Aorta (tissue), 5 donors: ENCODE measurements at regions not wholly inside any gene's neighbourhood (a gene's known extent, or its start where the extent isn't known, plus 50 kb on each side); places are given as distances from the start of the nearest gene placed in this dataset.

Experiments
- ATAC-seq: fragments of 200-7000 bp; cut with Tn5 transposase; one replicate; pipeline ENCODE4 v1.9.1; 2022; ENCODE audit warnings: moderate library complexity; ENCODE audit not compliant: low FRiP score
- DNase-seq, 2 donors: peaks; one replicate each; pipeline ENCODE4 v3.0.0-alpha.2; 2020
- H3K27ac ChIP-seq, 2 donors: one replicate each; pipeline ENCODE4 v1.5.1; 2013; ENCODE audit warnings: low read length in 2 of 2, mild to moderate bottlenecking in 2 of 2, moderate library complexity in 2 of 2, control low read depth in 1 of 2, inconsistent platforms in 1 of 2, low read depth in 1 of 2
- H3K27me3 ChIP-seq, 2 donors: one replicate each; pipeline ENCODE4 v1.6.1; 2013; ENCODE audit warnings: control low read depth in 1 of 2, low read length in 1 of 2, mild to moderate bottlenecking in 1 of 2, moderate library complexity in 1 of 2; ENCODE audit not compliant: insufficient read depth in 2 of 2, control insufficient read depth in 1 of 2
- H3K36me3 ChIP-seq, 2 donors: one replicate each; pipeline ENCODE4 v1.6.1; 2013; ENCODE audit warnings: control low read depth in 1 of 2, low read length in 1 of 2, mild to moderate bottlenecking in 1 of 2; ENCODE audit not compliant: insufficient read depth in 2 of 2, control insufficient read depth in 1 of 2
- H3K4me1 ChIP-seq, 2 donors: one replicate each; pipeline ENCODE4 v1.6.1; 2013; ENCODE audit warnings: low read length in 2 of 2, control low read depth in 1 of 2, mild to moderate bottlenecking in 1 of 2, moderate library complexity in 1 of 2; ENCODE audit not compliant: insufficient read depth in 2 of 2, control insufficient read depth in 1 of 2
- H3K4me3 ChIP-seq, 2 donors: one replicate each; pipeline ENCODE4 v1.5.1; 2013; ENCODE audit warnings: low read length in 2 of 2, control low read depth in 1 of 2, mild to moderate bottlenecking in 1 of 2
- H3K9me3 ChIP-seq: one replicate; pipeline ENCODE4 v1.6.1; 2013; ENCODE audit warnings: mild to moderate bottlenecking, low read length; ENCODE audit not compliant: control insufficient read depth
- WGBS, 2 donors: extraction: QIAGEN DNeasy Blood & Tissue Kit; methylation state at CpG; one replicate each; pipeline ENCODE4 v1.1.7; 2013; 5-methylcytosine and 5-hydroxymethylcytosine counted together
- intact Hi-C, 2 donors: fragments of 100-400 bp; cut with DNase I; formaldehyde crosslinking; loops; one replicate each; pipeline versions ENCODE4 v1.14.2 to v1.15.0; 2022
- donor health status: healthy with polysubstance abuse.
- donor health status: Bipolar disorder and iron deficiency.
- donor health status: DM: no; HTN: no; CAD: no.
- donor health status: DM: no; HTN: no; CAD: no.
- donor health status: DM: yes; HTN: yes; CAD: no.

DNA sequence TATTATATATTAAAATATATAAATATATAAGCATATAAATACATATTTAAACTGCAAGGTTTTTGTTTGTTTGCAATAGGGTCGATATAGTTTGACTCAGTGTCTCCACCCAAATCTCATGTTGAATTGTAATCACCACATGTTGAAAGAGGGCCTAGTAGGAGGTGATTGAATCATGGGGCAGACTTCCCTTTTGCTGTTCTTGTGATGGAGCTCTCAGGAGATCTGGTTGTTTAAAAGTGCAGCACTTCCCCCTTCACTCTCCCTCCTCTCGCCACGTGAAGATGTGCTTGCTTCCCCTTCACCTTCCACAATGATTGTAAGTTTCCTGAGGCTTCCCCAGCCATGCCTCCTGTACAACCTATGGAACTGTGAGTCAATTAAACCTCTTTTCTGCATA lies 2137.3 kb upstream of the CELF4 start:
- H3K9me3 ChIP-seq, result no peaks in the 10 kb centered on the region
- no peak overlapping the region for H3K4me3 ChIP-seq
- intact Hi-C loops, result no loop called here
- no peak overlapping the region for H3K27ac ChIP-seq
- H3K36me3 ChIP-seq, result no peaks in the 10 kb centered on the region
- DNase-seq (no peak), ATAC-seq (no peak)
- WGBS, 2 donors, result 87 to 89% methylated on average over 3 of the region's 3 CpGs
- no peaks in the 10 kb centered on the region for H3K4me1 ChIP-seq
- H3K27me3 ChIP-seq, result no peaks in the 10 kb centered on the region

DNA sequence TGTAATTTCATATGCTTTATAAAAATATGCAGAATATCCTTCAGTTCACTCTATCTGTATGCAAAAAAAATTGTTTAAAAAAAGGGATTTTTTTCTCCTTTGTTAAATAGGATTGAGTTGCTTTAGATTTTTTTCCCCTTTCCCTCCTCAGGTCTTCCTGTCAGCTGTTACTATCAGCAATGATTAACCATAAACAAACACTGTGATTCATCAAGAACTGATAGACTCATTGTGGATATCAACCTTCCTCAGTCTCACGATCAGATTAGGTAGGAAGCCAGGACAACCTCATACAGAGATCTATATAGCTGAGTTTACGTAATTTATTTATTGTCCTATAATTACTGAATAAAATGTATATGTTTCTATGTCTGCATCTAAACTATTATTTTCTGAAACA lies 2136.2 kb upstream of the CELF4 start:
- no peak for DNase-seq
- Histone ChIP-seq H3K9me3 (no peaks in the 10 kb centered on the region), H3K4me1 (no peaks in the 10 kb centered on the region), H3K36me3 (no peaks in the 10 kb centered on the region), H3K4me3 (no peak overlapping the region), H3K27ac (no peak overlapping the region), H3K27me3 (no peaks in the 10 kb centered on the region)
- ATAC-seq, result no peak
- intact Hi-C loops, result no loop called here
- WGBS, 2 donors, result 81 to 89% methylated on average over 2 of the region's 2 CpGs

DNA sequence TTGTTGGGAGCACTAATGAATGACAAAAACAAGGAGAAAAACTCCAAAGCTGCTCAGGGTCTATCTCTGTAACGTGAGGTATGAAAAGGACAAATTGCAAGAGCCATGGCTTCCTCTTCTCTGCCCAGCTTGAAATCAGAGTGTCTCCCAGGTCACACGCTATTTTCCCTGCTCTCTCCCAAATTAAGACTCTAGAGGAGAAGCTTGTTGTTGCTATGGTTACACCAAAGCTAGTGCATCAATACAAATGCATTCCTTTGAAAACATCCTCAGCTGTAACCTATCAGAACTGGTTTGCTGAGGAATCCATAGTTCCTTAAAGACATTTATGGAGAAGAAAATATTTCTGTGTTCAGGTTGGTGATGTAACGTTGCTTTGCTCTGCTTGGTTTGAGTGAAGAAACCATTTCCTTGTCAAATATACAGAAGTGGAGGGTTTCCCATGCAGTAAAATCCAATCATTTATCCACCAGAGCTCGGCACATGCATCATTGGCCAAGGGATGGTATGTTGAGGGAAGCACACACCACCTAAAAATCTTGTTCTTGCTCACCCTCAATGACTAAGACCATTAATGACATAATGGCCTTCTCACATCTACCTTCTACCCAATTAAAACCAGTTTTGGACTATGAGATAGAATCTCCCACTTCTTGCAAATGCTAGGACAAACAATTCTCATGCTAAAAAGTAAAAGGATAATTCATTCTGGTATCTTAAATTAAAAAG lies 2135.6 kb upstream of the CELF4 start:
- Histone ChIP-seq H3K36me3 (no peaks in the 10 kb centered on the region), H3K27me3 (no peaks in the 10 kb centered on the region), H3K27ac (no peak overlapping the region), H3K4me1 (no peaks in the 10 kb centered on the region), H3K9me3 (no peaks in the 10 kb centered on the region), H3K4me3 (no peak overlapping the region)
- DNase-seq (no peak), ATAC-seq (no peak)
- 85% methylated on average over 4 of the region's 4 CpGs for WGBS, 2 donors
- intact Hi-C loops, result no loop called here

DNA sequence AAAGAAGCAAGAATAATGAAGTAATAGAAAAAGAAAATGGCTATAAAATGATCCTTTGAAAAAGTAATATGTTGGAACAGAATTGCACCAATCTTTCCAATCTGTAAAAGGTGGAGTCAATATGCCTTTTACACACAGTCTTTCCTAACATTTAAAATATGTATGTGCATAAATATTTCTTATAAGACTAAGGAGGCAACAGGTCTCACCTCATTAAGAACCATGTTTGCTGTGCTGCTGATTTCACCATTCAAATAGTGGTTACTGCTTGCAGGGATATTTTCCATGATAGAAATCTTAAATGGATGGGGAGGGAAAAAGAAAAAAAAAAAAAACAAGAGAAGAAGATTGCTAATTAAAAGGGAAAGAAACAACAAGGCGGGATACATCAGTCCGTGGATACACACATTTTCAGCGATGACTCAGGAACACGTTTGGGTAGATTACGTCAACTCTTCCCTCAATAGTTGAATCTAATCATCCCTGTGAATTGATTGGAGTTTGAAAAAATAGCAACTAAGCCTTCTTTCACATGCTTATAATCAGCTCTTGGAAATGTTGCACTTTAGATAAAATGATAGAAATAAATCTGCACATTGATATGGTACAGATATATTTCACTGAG lies 2133.9 kb upstream of the CELF4 start:
- 94 to 95% methylated on average over 5 of the region's 5 CpGs for WGBS, 2 donors
- ATAC-seq (no peak), DNase-seq (no peak)
- Histone ChIP-seq H3K9me3 (no peaks in the 10 kb centered on the region), H3K36me3 (no peaks in the 10 kb centered on the region), H3K27me3 (no peaks in the 10 kb centered on the region), H3K4me1 (no peaks in the 10 kb centered on the region), H3K27ac (no peak overlapping the region), H3K4me3 (no peak overlapping the region)
- intact Hi-C loops, result no loop called here

DNA sequence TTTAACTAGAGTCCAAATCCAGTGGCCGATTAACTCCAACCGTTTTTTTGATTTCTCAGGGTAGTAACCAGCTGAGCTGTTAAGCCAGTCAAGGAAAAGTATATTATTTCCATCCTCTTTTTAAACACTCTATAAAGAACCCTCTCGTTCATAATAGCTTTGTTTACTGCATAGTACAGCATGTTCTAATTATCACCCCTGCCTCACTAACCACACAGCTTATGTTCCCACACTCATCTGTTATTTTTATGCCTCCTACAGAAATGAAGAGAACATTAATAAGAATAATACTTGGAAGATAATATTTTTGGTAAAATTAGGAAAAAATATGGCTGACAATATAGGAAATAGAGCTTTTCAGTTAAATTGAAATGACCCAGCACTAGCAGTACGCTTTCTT lies 2132.8 kb upstream of the CELF4 start:
- no peaks in the 10 kb centered on the region for H3K27me3 ChIP-seq
- no peak overlapping the region for H3K27ac ChIP-seq
- no peaks in the 10 kb centered on the region for H3K9me3 ChIP-seq
- no peaks in the 10 kb centered on the region for H3K36me3 ChIP-seq
- WGBS, 2 donors, result 85 to 87% methylated on average over 4 of the region's 4 CpGs
- H3K4me3 ChIP-seq, result no peak overlapping the region
- H3K4me1 ChIP-seq, result no peaks in the 10 kb centered on the region
- DNase-seq, result no peak
- no peak for ATAC-seq
- intact Hi-C loops, result no loop called here

DNA sequence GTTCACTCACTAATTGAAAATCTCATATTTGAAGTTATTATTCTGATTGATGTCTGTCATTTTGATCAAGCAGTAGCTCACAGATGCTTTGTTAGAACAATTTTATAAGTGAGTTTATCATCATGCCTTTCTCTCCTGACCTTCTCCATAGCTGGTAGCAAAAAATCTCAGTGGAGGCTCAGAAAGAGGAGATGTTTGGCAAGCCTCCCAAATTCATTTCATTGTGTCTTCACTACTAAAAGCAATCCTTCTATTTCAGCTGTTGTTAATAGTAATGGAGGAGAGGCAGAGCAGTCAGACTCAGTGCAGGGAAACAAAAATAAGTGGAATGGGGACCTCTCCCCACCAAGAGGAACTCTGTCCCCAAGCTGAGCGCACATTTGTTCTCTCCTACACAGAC lies 2127.8 kb upstream of the CELF4 start:
- H3K9me3 ChIP-seq, result no peaks in the 10 kb centered on the region
- WGBS, 2 donors, result 90 to 95% methylated on average over 1 of the region's 1 CpG
- no peak overlapping the region for H3K4me3 ChIP-seq
- H3K27ac ChIP-seq, result no peak overlapping the region
- H3K36me3 ChIP-seq, result no peaks in the 10 kb centered on the region
- no peaks in the 10 kb centered on the region for H3K27me3 ChIP-seq
- H3K4me1 ChIP-seq, result no peaks in the 10 kb centered on the region
- intact Hi-C loops, result no loop called here
- DNase-seq, result no peak
- no peak for ATAC-seq

DNA sequence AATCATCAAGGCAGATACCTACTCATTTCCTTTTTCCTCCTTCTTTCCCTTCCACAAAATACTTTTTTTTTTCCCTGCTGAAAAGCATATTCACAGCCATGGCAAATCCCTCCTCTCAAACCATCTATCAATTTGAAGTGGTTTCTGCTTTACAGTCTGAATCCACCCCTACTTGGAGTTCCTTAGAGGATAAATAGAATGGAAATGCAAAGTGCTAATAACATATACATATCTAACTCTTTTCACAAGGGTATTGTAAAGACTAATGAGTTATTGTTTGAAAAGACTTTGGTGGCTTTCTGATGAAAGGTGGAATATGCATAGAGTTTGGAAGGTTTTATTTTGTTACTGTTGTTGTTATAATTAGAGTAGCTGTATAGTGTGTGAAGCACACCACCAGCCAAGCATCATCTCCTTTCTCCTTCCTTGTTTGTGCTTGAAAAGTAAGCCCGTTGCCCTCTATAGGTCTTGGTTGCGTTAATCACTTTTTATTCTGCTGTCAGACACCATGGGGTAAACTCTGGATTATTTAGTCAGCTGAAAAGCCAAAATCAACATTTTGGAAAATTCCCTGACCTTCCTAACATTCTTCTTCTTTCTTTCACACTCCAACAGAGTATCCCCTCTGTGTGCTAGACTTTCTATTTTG lies 2126.9 kb upstream of the CELF4 start:
- no peak for DNase-seq
- WGBS, 2 donors, result 21 to 23% methylated on average over 2 of the region's 2 CpGs
- Histone ChIP-seq H3K36me3 (no peaks in the 10 kb centered on the region), H3K9me3 (no peaks in the 10 kb centered on the region), H3K4me1 (no peaks in the 10 kb centered on the region), H3K27me3 (no peaks in the 10 kb centered on the region), H3K27ac (no peak overlapping the region), H3K4me3 (no peak overlapping the region)
- ATAC-seq, result no peak
- intact Hi-C loops, result no loop called here

DNA sequence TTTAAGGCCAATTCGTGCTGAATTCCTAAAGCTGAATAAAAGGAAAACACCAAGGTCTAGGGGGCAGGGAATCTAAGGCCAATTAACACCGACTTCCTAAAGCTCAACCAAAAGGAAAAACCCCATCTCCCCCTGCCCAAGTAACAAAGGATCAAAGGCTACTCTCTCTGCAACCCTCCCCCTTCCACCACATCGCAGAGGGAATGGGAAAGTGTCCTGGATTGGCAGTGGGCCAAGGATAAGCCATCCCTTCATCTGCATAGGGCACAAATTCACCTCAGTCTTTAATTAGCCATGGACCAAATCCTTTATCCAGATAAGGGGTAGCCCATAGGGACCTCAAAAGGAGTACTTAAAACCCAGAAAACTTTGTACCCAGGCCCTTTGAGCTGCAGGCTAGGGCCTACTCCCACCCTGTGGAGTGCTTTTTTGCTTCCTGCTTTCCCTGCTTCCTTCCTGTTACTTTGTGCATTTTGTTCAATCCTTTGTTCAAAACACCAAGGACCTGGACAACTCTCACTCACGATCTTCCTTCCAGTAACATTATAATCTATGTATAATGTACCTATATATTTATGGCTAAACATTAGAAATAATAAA lies 2119.8 kb upstream of the CELF4 start:
- DNase-seq (no peak), ATAC-seq (no peak)
- H3K9me3 ChIP-seq, result no peaks in the 10 kb centered on the region
- H3K4me3 ChIP-seq, result no peak overlapping the region
- 42 to 49% methylated on average over 4 of the region's 4 CpGs for WGBS, 2 donors
- no peaks in the 10 kb centered on the region for H3K4me1 ChIP-seq
- H3K36me3 ChIP-seq, result no peaks in the 10 kb centered on the region
- intact Hi-C loops, result no loop called here
- H3K27ac ChIP-seq, result no peak overlapping the region
- H3K27me3 ChIP-seq, result no peaks in the 10 kb centered on the region
